Endothelial cell of umbilical vein (primary cell): ENCODE measurements at regions not wholly inside any gene's neighbourhood (a gene's known extent, or its start where the extent isn't known, plus 50 kb on each side); places are given as distances from the start of the nearest gene placed in this dataset.

Experiments used
- BruUV-seq: library from RNA; stranded (reverse); fragments of 400-500 nt; replicated peaks from 2 replicates; lab custom pipeline; 2021; lab: Mats Ljungman, UMichigan
- CTCF ChIA-PET: fragments of 300-600, 350-600 bp; sonication (Branson Sonifier 250); formaldehyde crosslinking; loops from one replicate; lab custom pipeline; 2021; ENCODE audit warnings: antibody characterized with exemption, inconsistent platforms; lab: Charles Lee
- POLR2A ChIA-PET: fragments of 300-600, 350-600 bp; sonication (Branson Sonifier 250); formaldehyde crosslinking; loops from one replicate; lab custom pipeline; 2021; ENCODE audit warnings: antibody characterized with exemption, inconsistent platforms; lab: Charles Lee
- DNase-seq: peaks from one replicate; pipeline ENCODE4 v3.0.0-alpha.2; 2011; ENCODE audit warnings: low read depth, low spot score
- FAIRE-seq: peaks from 2 replicates; lab custom pipeline; 2011; peaks lifted over from hg19 to GRCh38; lab: Jason Lieb, UNC
- H2AFZ ChIP-seq: 2 replicates; pipeline ENCODE4 v1.6.0; 2012; ENCODE audit warnings: low read depth, low read length, control low read depth, inconsistent platforms
- H3K27ac ChIP-seq: 2 replicates; pipeline ENCODE4 v1.5.1; 2011; ENCODE audit warnings: low read depth, mild to moderate bottlenecking, control low read depth, low read length, moderate library complexity; ENCODE audit not compliant: insufficient read depth
- H3K27me3 ChIP-seq, 2 experiments: 2 replicates each; pipeline versions ENCODE4 v1.6.0 to v1.6.1; 2011; ENCODE audit warnings: low read length in 2 of 2, mixed read lengths in 1 of 2; ENCODE audit not compliant: control insufficient read depth in 2 of 2, insufficient read depth in 2 of 2
- H3K36me3 ChIP-seq, 2 experiments: 2 replicates in 1 of 2; 3 replicates in 1 of 2; pipeline ENCODE4 v1.5.1; 2011; ENCODE audit warnings: low read length in 2 of 2, mild to moderate bottlenecking in 1 of 2, moderate library complexity in 1 of 2; ENCODE audit not compliant: control insufficient read depth in 2 of 2, insufficient read depth in 2 of 2; ENCODE audit errors: extremely low read depth in 1 of 2
- H3K4me1 ChIP-seq: 3 replicates; pipeline ENCODE4 v1.5.1; 2011; ENCODE audit warnings: mild to moderate bottlenecking, low read length; ENCODE audit not compliant: control insufficient read depth, insufficient read depth; ENCODE audit errors: extremely low read depth
- H3K4me2 ChIP-seq: 2 replicates; pipeline ENCODE4 v1.6.1; 2011; ENCODE audit warnings: low read length, control low read depth, mixed read lengths; ENCODE audit not compliant: insufficient read depth
- H3K4me3 ChIP-seq, 3 experiments: fragments of 200-600 bp in 1 of 3; sonication (generic), shearing (Covaris generic) in 1 of 3; replicated peaks in 1 of 3; 2 replicates each; pipeline ENCODE4 v1.5.1; 2011 to 2016; ENCODE audit warnings: control low read depth in 3 of 3, low read length in 3 of 3, mild to moderate bottlenecking in 2 of 3, inconsistent platforms in 1 of 3, low read depth in 1 of 3, moderate library complexity in 1 of 3; ENCODE audit not compliant: insufficient read depth in 1 of 3
- H3K79me2 ChIP-seq: 2 replicates; pipeline ENCODE4 v1.6.0; 2012; ENCODE audit warnings: low read length, inconsistent platforms; ENCODE audit not compliant: control insufficient read depth, insufficient read depth
- H3K9ac ChIP-seq: replicated peaks from 2 replicates; pipeline ENCODE3; 2011; ENCODE audit warnings: low read length, control low read depth; ENCODE audit not compliant: insufficient read depth; ENCODE audit errors: extremely low read depth
- H3K9me1 ChIP-seq: replicated peaks from 3 replicates; pipeline ENCODE4 v1.6.0; 2011; ENCODE audit warnings: mild to moderate bottlenecking, low read length; ENCODE audit not compliant: control insufficient read depth, insufficient read depth; ENCODE audit errors: extremely low read depth
- H3K9me3 ChIP-seq: replicated peaks from 2 replicates; pipeline ENCODE4 v1.5.1; 2012; ENCODE audit warnings: low read length, inconsistent platforms; ENCODE audit not compliant: control insufficient read depth, insufficient read depth
- H4K20me1 ChIP-seq: replicated peaks from 2 replicates; pipeline ENCODE3; 2011; ENCODE audit warnings: mild to moderate bottlenecking, low read length; ENCODE audit not compliant: control insufficient read depth, insufficient read depth; ENCODE audit errors: extremely low read depth
- CTCF ChIP-seq, 2 donors: IDR thresholded peaks; 1 replicate in 1 of 2; 2 replicates in 1 of 2; pipeline ENCODE4 v1.5.1; 2011; ENCODE audit warnings: low read length in 2 of 2, mild to moderate bottlenecking in 2 of 2, moderate library complexity in 2 of 2, control low read depth in 1 of 2, inconsistent platforms in 1 of 2, low read depth in 1 of 2; ENCODE audit not compliant: insufficient read depth in 1 of 2; ENCODE audit errors: extremely low read depth in 1 of 2
- EZH2 ChIP-seq: IDR thresholded peaks from 2 replicates; pipeline ENCODE4 v1.6.1; 2012; ENCODE audit warnings: borderline replicate concordance, low read depth, mild to moderate bottlenecking, moderate library complexity, low read length, inconsistent platforms; ENCODE audit not compliant: severe bottlenecking
- FOS ChIP-seq: IDR thresholded peaks from 2 replicates; pipeline ENCODE4 v1.6.1; 2011; ENCODE audit warnings: mild to moderate bottlenecking, low read length, moderate library complexity, borderline replicate concordance; ENCODE audit not compliant: insufficient read depth
- GATA2 ChIP-seq: IDR thresholded peaks from 2 replicates; pipeline ENCODE4 v1.7.0; 2011; ENCODE audit warnings: low read depth, mild to moderate bottlenecking, moderate library complexity, mixed read lengths, low read length; ENCODE audit not compliant: insufficient read length, insufficient read depth
- JUN ChIP-seq: IDR thresholded peaks from 2 replicates; pipeline ENCODE4 v1.6.1; 2011; ENCODE audit warnings: borderline replicate concordance, low read depth; ENCODE audit not compliant: insufficient read length, insufficient read depth
- MYC ChIP-seq: IDR thresholded peaks from one replicate; pipeline ENCODE4 v1.6.1; 2011; ENCODE audit warnings: mild to moderate bottlenecking, low read depth, low read length
- POLR2A ChIP-seq: IDR thresholded peaks from 2 replicates; pipeline ENCODE4 v1.6.1; 2012; ENCODE audit warnings: low read depth, mild to moderate bottlenecking, control low read depth, low read length
- POLR2AphosphoS5 ChIP-seq: IDR thresholded peaks from 2 replicates; pipeline ENCODE4 v1.6.1; 2012; ENCODE audit warnings: low read depth, mild to moderate bottlenecking, control low read depth, low read length, moderate library complexity; ENCODE audit not compliant: insufficient read depth
- dilution Hi-C: fragments of 300-500 bp; cut with MboI; formaldehyde crosslinking; loops from one replicate; pipeline ENCODE4 v1.15.0; 2019; ENCODE audit warnings: low sequenced_read_pairs; ENCODE audit not compliant: extremely low pct_ligation_motif_present
- intact Hi-C: fragments of 100-400 bp; cut with micrococcal nuclease; formaldehyde crosslinking; loops from one replicate; pipeline ENCODE4 v1.10.0; 2022
- TF ChIP-seq, protein P1 (sequence below): IDR thresholded peaks from 2 replicates; pipeline ENCODE4 v1.6.1; 2011; ENCODE audit not compliant: insufficient read depth, insufficient read length

- H3K4me1 ChIP-seq = no peaks in the 10 kb centered on the region
- no peak overlapping the region for H3K4me3 ChIP-seq
- no peak overlapping the region for H3K9ac ChIP-seq
- no peak overlapping the region for H2AFZ ChIP-seq
- DNase-seq (no peak), FAIRE-seq (no peak)
- no peaks in the 10 kb centered on the region for H3K36me3 ChIP-seq
- H3K9me3 ChIP-seq = no peaks in the 10 kb centered on the region
- CTCF ChIA-PET = no interaction called here
- H3K4me2 ChIP-seq = no peak overlapping the region
- POLR2A ChIA-PET = no interaction called here
- H4K20me1 ChIP-seq = no peaks in the 10 kb centered on the region
- TF ChIP-seq POLR2A (no peak), FOS (no peak), MYC (no peak), GATA2 (no peak), CTCF (IDR thresholded peaks at IDR 0.05; ENCODE audit: extremely low read depth in 1 of 2, insufficient read depth in 1 of 2, low read depth in 1 of 2, low read length in 2 of 2) (no peak), EZH2 (no peak), JUN (no peak), POLR2AphosphoS5 (no peak)
- TF ChIP-seq, protein P1, sequence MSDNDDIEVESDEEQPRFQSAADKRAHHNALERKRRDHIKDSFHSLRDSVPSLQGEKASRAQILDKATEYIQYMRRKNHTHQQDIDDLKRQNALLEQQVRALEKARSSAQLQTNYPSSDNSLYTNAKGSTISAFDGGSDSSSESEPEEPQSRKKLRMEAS = no peak
- H3K9me1 ChIP-seq = no peaks in the 10 kb centered on the region
- intact Hi-C loops = no loop called here
- H3K79me2 ChIP-seq = no peaks in the 10 kb centered on the region
- no peak overlapping the region for H3K27ac ChIP-seq
- H3K27me3 ChIP-seq = no peaks in the 10 kb centered on the region
- dilution Hi-C loops = no loop called here
- BruUV-seq = no TSS peak
Measured at GRCh38 chr1:182237329-182237728, 154.3 kb downstream of the GLUL start.
